MM.1S (cell line): ENCODE measurements at regions not wholly inside any gene's neighbourhood (a gene's known extent, or its start where the extent isn't known, plus 50 kb on each side); places are given as distances from the start of the nearest gene placed in this dataset.

Experiments used
- CTCF ChIP-seq: fragments of 300-600 bp; sonication (generic); IDR thresholded peaks from 2 replicates; pipeline ENCODE4 v1.5.1; 2016; ENCODE audit warnings: antibody characterized with exemption, low read length, mixed read lengths
- EZH2 ChIP-seq: fragments of 300-600 bp; sonication (generic); optimal IDR thresholded peaks from 2 replicates; pipeline ENCODE3; 2017; ENCODE audit warnings: low read depth, mild to moderate bottlenecking, antibody characterized with exemption, low read length, mixed read lengths
- EZH2phosphoT487 ChIP-seq: fragments of 300-600 bp; sonication (generic); IDR thresholded peaks from 2 replicates; pipeline ENCODE4 v1.6.1; 2018; ENCODE audit warnings: antibody characterized with exemption, low read length

- TF ChIP-seq CTCF = no peak
- TF ChIP-seq EZH2 = no peak
- no peak for TF ChIP-seq EZH2phosphoT487
Measured at GRCh38 chrX:9302381-9302780, 162.5 kb upstream of the TBL1X start.
